H1 (cell line): ENCODE measurements at regions not wholly inside any gene's neighbourhood (a gene's known extent, or its start where the extent isn't known, plus 50 kb on each side); places are given as distances from the start of the nearest gene placed in this dataset.

Experiments
- CTCF ChIA-PET: fragments of 300-600 bp; sonication (Branson Sonifier 250); formaldehyde crosslinking; loops from one replicate; lab custom pipeline; 2021; ENCODE audit not compliant: partially characterized antibody; lab: Charles Lee
- POLR2A ChIA-PET: fragments of 300-600 bp; sonication (Branson Sonifier 250); formaldehyde crosslinking; loops from one replicate; lab custom pipeline; 2021; ENCODE audit warnings: inconsistent platforms; ENCODE audit not compliant: partially characterized antibody; lab: Charles Lee
- DNase-seq, 2 experiments: peaks; one replicate each; pipeline versions ENCODE4 v3.0.0 to v3.0.0-alpha.2; 2010 to 2022; ENCODE audit warnings: low spot score in 2 of 2, low read depth in 1 of 2, mixed read lengths in 1 of 2
- FAIRE-seq: peaks from 2 replicates; lab custom pipeline; 2011; peaks lifted over from hg19 to GRCh38; lab: Jason Lieb, UNC
- H2AFZ ChIP-seq: 2 replicates; pipeline ENCODE4 v1.8.1; 2012; ENCODE audit warnings: low read length, inconsistent platforms
- H2AK5ac ChIP-seq: 2 replicates; pipeline ENCODE4 v1.6.1; 2013; ENCODE audit warnings: low read depth, low read length
- H2BK120ac ChIP-seq: replicated peaks from 2 replicates; pipeline ENCODE3; 2013; ENCODE audit warnings: low read depth, low read length, inconsistent platforms
- H2BK12ac ChIP-seq: 2 replicates; pipeline ENCODE4 v1.6.1; 2013; ENCODE audit warnings: low read depth, low read length
- H2BK15ac ChIP-seq: 2 replicates; pipeline ENCODE4 v1.6.1; 2013; ENCODE audit warnings: low read length
- H2BK20ac ChIP-seq: 2 replicates; pipeline ENCODE4 v1.6.1; 2013; ENCODE audit warnings: low read length
- H2BK5ac ChIP-seq: 2 replicates; pipeline ENCODE4 v1.6.1; 2013; ENCODE audit warnings: low read depth, low read length
- H3K14ac ChIP-seq: 2 replicates; pipeline ENCODE4 v1.6.1; 2013; ENCODE audit warnings: inconsistent platforms; ENCODE audit not compliant: insufficient read length
- H3K18ac ChIP-seq: 2 replicates; pipeline ENCODE4 v1.6.1; 2013; ENCODE audit warnings: low read length; ENCODE audit errors: extremely low read depth
- H3K23ac ChIP-seq: 2 replicates; pipeline ENCODE4 v1.6.1; 2013; ENCODE audit warnings: inconsistent platforms; ENCODE audit not compliant: insufficient read length
- H3K23me2 ChIP-seq: 2 replicates; pipeline ENCODE4 v1.6.1; 2013; ENCODE audit warnings: low read depth, low read length
- H3K27ac ChIP-seq: 2 replicates; pipeline ENCODE4 v1.6.1; 2011; ENCODE audit warnings: low read depth, low read length, inconsistent platforms
- H3K27me3 ChIP-seq, 4 experiments: replicated peaks in 1 of 4; 1 replicate in 1 of 4; 2 replicates in 3 of 4; pipeline versions ENCODE4 v1.6.1 to v1.8.1; 2011 to 2013; ENCODE audit warnings: low read length in 3 of 4, mild to moderate bottlenecking in 3 of 4, inconsistent platforms in 2 of 4, mixed read lengths in 2 of 4, moderate library complexity in 1 of 4; ENCODE audit not compliant: control insufficient read depth in 3 of 4, insufficient read depth in 3 of 4; ENCODE audit errors: extremely low read depth in 1 of 4
- H3K36me3 ChIP-seq, 4 experiments: 2 replicates each; pipeline versions ENCODE4 v1.6.1 to v1.8.1; 2011 to 2013; ENCODE audit warnings: mild to moderate bottlenecking in 4 of 4, low read length in 3 of 4, moderate library complexity in 2 of 4, control low read depth in 1 of 4, inconsistent platforms in 1 of 4; ENCODE audit not compliant: insufficient read depth in 4 of 4, control insufficient read depth in 2 of 4
- H3K4ac ChIP-seq: replicated peaks from 2 replicates; pipeline ENCODE3; 2013; ENCODE audit warnings: low read length, low read depth, mixed read lengths, inconsistent platforms; ENCODE audit not compliant: insufficient read length
- H3K4me1 ChIP-seq, 4 experiments: replicated peaks in 1 of 4; 1 replicate in 1 of 4; 2 replicates in 3 of 4; pipeline versions ENCODE4 v1.6.1 to v1.8.1; 2011 to 2013; ENCODE audit warnings: low read length in 3 of 4, inconsistent platforms in 2 of 4, mixed read lengths in 1 of 4; ENCODE audit not compliant: insufficient read depth in 4 of 4, control insufficient read depth in 3 of 4
- H3K4me2 ChIP-seq, 2 experiments: 2 replicates each; pipeline versions ENCODE4 v1.6.1 to v1.8.1; 2011 to 2013; ENCODE audit warnings: low read depth in 2 of 2, low read length in 2 of 2, control low read depth in 1 of 2, inconsistent platforms in 1 of 2, mild to moderate bottlenecking in 1 of 2; ENCODE audit not compliant: insufficient read depth in 1 of 2
- H3K4me3 ChIP-seq, 4 experiments: fragments of 200-600, 300-600 bp in 1 of 4; sonication (generic), shearing (Covaris generic), sonication (Bioruptor Twin) in 1 of 4; 2 replicates each; pipeline versions ENCODE4 v1.5.1 to v1.8.1; 2011 to 2016; ENCODE audit warnings: low read length in 4 of 4, low read depth in 3 of 4, control low read depth in 2 of 4, inconsistent platforms in 2 of 4, mild to moderate bottlenecking in 2 of 4, mixed read lengths in 1 of 4, moderate library complexity in 1 of 4; ENCODE audit not compliant: insufficient read depth in 2 of 4; ENCODE audit errors: extremely low read depth in 1 of 4
- H3K56ac ChIP-seq: replicated peaks from 2 replicates; pipeline ENCODE3; 2013; ENCODE audit warnings: low read depth, mild to moderate bottlenecking, mixed read lengths, low read length, inconsistent platforms; ENCODE audit not compliant: insufficient read length
- H3K79me1 ChIP-seq: 2 replicates; pipeline ENCODE4 v1.6.1; 2013; ENCODE audit warnings: low read depth, low read length, control low read depth
- H3K79me2 ChIP-seq, 2 experiments: 2 replicates each; pipeline versions ENCODE4 v1.6.1 to v1.8.1; 2012 to 2013; ENCODE audit warnings: low read length in 2 of 2, mild to moderate bottlenecking in 2 of 2, inconsistent platforms in 1 of 2; ENCODE audit not compliant: insufficient read depth in 2 of 2, control insufficient read depth in 1 of 2
- H3K9ac ChIP-seq, 4 experiments: replicated peaks in 1 of 4; 1 replicate in 1 of 4; 2 replicates in 3 of 4; pipeline versions ENCODE4 v1.6.1 to v1.8.1; 2011 to 2013; ENCODE audit warnings: low read depth in 3 of 4, low read length in 3 of 4, control low read depth in 2 of 4, mild to moderate bottlenecking in 2 of 4, moderate library complexity in 2 of 4, inconsistent platforms in 1 of 4; ENCODE audit errors: extremely low read depth in 1 of 4
- H3K9me3 ChIP-seq, 2 experiments: 2 replicates each; pipeline versions ENCODE4 v1.6.1 to v1.8.1; 2012 to 2013; ENCODE audit warnings: mild to moderate bottlenecking in 2 of 2, moderate library complexity in 2 of 2, control low read depth in 1 of 2, inconsistent platforms in 1 of 2, low read depth in 1 of 2, low read length in 1 of 2, mixed read lengths in 1 of 2; ENCODE audit not compliant: insufficient read depth in 2 of 2
- H4K20me1 ChIP-seq, 2 experiments: replicated peaks in 1 of 2; 2 replicates each; pipeline versions ENCODE3 to v1.8.1; 2011 to 2013; ENCODE audit warnings: inconsistent platforms in 2 of 2, low read length in 2 of 2, mild to moderate bottlenecking in 1 of 2; ENCODE audit not compliant: insufficient read depth in 2 of 2, control insufficient read depth in 1 of 2
- H4K5ac ChIP-seq: 2 replicates; pipeline ENCODE4 v1.6.1; 2013; ENCODE audit warnings: low read length, low read depth, mixed read lengths, inconsistent platforms; ENCODE audit not compliant: insufficient read length
- H4K8ac ChIP-seq: 2 replicates; pipeline ENCODE4 v1.8.0; 2013; ENCODE audit warnings: mild to moderate bottlenecking, moderate library complexity, low read length, inconsistent platforms; ENCODE audit not compliant: insufficient read depth; ENCODE audit errors: extremely low read depth
- H4K91ac ChIP-seq: replicated peaks from 2 replicates; pipeline ENCODE3; 2013; ENCODE audit warnings: low read length, mixed read lengths, inconsistent platforms; ENCODE audit not compliant: insufficient read length
- E2F6 ChIP-seq: IDR thresholded peaks from 2 replicates; pipeline ENCODE4 v1.6.1; 2012; ENCODE audit warnings: inconsistent platforms
- JUN ChIP-seq: IDR thresholded peaks from 2 replicates; pipeline ENCODE4 v1.6.1; 2011; ENCODE audit warnings: low read depth, mild to moderate bottlenecking, improper control_type of control experiment, low read length
- POU5F1 ChIP-seq: IDR thresholded peaks from 2 replicates; pipeline ENCODE4 v1.6.1; 2011; ENCODE audit warnings: low read depth, mild to moderate bottlenecking, low read length, moderate library complexity
- SUZ12 ChIP-seq: fragments of 200-600 bp; sonication (generic); IDR thresholded peaks from 2 replicates; pipeline ENCODE4 v1.6.1; 2012; ENCODE audit warnings: mild to moderate bottlenecking, inconsistent platforms, low read length, moderate library complexity, mixed read lengths
- TAF7 ChIP-seq: optimal IDR thresholded peaks from 2 replicates; pipeline ENCODE3; 2011; ENCODE audit warnings: low read depth, mild to moderate bottlenecking, inconsistent platforms, low read length, moderate library complexity, borderline replicate concordance
- WGBS, 2 experiments: shearing (Covaris generic) in 1 of 2; methylation state at CpG; one replicate each; pipeline versions ENCODE4 v1.1.6 to v1.1.7; 2013 to 2015; ENCODE audit warnings: low lambda C conversion rate in 2 of 2, mixed read lengths in 2 of 2, inconsistent platforms in 1 of 2, low coverage in 1 of 2, missing lambda C conversion rate in 1 of 2; ENCODE audit not compliant: insufficient replicate concordance in 2 of 2, insufficient coverage in 1 of 2, insufficient read length in 1 of 2; ENCODE audit errors: extremely low coverage in 1 of 2, missing lambda C conversion rate in 1 of 2; 5-methylcytosine and 5-hydroxymethylcytosine counted together
- TF ChIP-seq, protein P1 (sequence below), 3 experiments: IDR thresholded peaks; 1 replicate in 2 of 3; 2 replicates in 1 of 3; pipeline versions ENCODE4 v1.5.1 to v1.6.1; 2011; ENCODE audit warnings: low read length in 3 of 3, mild to moderate bottlenecking in 3 of 3, inconsistent platforms in 2 of 3, low read depth in 1 of 3, moderate library complexity in 1 of 3; ENCODE audit not compliant: insufficient read depth in 1 of 3; ENCODE audit errors: control extremely low read depth in 1 of 3

DNA sequence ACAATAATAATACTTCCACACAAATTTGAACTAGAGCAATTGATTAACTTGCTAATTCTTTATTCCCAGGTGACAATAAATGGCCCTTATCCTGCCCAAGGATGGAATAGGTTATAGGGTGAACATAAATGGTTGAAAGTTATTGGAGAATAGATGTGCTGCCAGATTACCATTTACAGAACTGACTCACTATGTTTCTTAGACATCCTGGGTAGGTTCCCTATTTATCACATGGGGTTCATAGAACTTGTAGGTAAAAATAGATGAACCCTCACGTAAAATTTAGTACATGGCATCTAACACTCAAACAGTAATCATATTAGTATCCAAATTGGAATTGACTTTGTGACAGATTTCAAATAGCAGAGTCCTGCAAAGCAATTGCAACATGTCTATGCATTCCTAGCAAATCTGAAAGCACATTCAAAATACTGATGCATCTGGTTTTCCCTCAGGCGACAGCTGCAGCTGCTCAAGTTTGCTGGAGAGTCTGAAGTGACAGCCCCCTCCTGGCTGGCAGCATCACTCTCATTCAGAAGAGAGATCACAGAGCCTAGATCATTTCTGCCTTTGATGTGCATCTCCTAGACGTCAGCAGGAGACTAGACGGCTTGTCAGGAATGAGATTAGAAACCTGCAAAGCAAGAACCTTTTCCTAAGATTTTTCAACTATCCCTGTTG, 80.2 kb upstream of the RNF217 start:
- no peak overlapping the region for H2BK15ac ChIP-seq
- no peak overlapping the region for H2BK12ac ChIP-seq
- peaks cover 0 to 5% (median 3%) of the 10 kb centered on the region in 4 experiments; a peak in 4 of 7 replicates for H3K4me1 ChIP-seq
- H3K4me2 ChIP-seq, result no peak overlapping the region
- H3K9ac ChIP-seq, result no peak overlapping the region
- no peak overlapping the region for H2AK5ac ChIP-seq
- no peaks in the 10 kb centered on the region for H3K79me2 ChIP-seq
- no peak overlapping the region for H4K5ac ChIP-seq
- H3K23ac ChIP-seq, result no peak overlapping the region
- H3K9me3 ChIP-seq, result no peaks in the 10 kb centered on the region
- H4K8ac ChIP-seq, result no peak overlapping the region
- no peak overlapping the region for H3K14ac ChIP-seq
- no peak overlapping the region for H2BK20ac ChIP-seq
- H3K79me1 ChIP-seq, result no peaks in the 10 kb centered on the region
- H4K91ac ChIP-seq, result no peak overlapping the region
- FAIRE-seq (no peak), DNase-seq (no peak)
- no peak overlapping the region for H3K4me3 ChIP-seq
- ChIA-PET CTCF (interaction anchor here (1.6 kb wide), 1 partner anchor 81 kb away, joined by 5 read pairs; no protein-coding TSS in a partner anchor), POLR2A (no interaction called here)
- no peak overlapping the region for H2BK120ac ChIP-seq
- H3K36me3 ChIP-seq, result no peaks in the 10 kb centered on the region
- H2BK5ac ChIP-seq, result no peak overlapping the region
- no peak overlapping the region for H3K18ac ChIP-seq
- WGBS, 2 experiments, result 73% methylated on average over 4 of the region's 4 CpGs; no CpG with 5 or more reads in 1 of the 2 experiments
- no peaks in the 10 kb centered on the region for H3K27me3 ChIP-seq
- TF ChIP-seq JUN, result no peak
- TF ChIP-seq TAF7, result no peak
- TF ChIP-seq, protein P1, sequence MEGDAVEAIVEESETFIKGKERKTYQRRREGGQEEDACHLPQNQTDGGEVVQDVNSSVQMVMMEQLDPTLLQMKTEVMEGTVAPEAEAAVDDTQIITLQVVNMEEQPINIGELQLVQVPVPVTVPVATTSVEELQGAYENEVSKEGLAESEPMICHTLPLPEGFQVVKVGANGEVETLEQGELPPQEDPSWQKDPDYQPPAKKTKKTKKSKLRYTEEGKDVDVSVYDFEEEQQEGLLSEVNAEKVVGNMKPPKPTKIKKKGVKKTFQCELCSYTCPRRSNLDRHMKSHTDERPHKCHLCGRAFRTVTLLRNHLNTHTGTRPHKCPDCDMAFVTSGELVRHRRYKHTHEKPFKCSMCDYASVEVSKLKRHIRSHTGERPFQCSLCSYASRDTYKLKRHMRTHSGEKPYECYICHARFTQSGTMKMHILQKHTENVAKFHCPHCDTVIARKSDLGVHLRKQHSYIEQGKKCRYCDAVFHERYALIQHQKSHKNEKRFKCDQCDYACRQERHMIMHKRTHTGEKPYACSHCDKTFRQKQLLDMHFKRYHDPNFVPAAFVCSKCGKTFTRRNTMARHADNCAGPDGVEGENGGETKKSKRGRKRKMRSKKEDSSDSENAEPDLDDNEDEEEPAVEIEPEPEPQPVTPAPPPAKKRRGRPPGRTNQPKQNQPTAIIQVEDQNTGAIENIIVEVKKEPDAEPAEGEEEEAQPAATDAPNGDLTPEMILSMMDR (IDR thresholded peaks at IDR 0.05; ENCODE audit: control extremely low read depth in 1 of 3, insufficient read depth in 1 of 3, low read depth in 1 of 3, low read length in 3 of 3), result peak in 1 of 3 experiments; percentile 8; a peak in 1 of 4 replicates
- no peak for TF ChIP-seq POU5F1
- TF ChIP-seq E2F6, result no peak
- no peak for TF ChIP-seq SUZ12
- no peaks in the 10 kb centered on the region for H3K23me2 ChIP-seq
- no peaks in the 10 kb centered on the region for H4K20me1 ChIP-seq
- H3K56ac ChIP-seq, result no peak overlapping the region
- no peak overlapping the region for H2AFZ ChIP-seq
- no peak overlapping the region for H3K4ac ChIP-seq
- no peak overlapping the region for H3K27ac ChIP-seq
